ENCODE measurements at regions not wholly inside any gene's neighbourhood (a gene's known extent, or its start where the extent isn't known, plus 50 kb on each side); places are given as distances from the start of the nearest gene placed in this dataset.
A peak's percentile ranks its signal among the peaks of the same experiment; 100 is the strongest.

DNA sequence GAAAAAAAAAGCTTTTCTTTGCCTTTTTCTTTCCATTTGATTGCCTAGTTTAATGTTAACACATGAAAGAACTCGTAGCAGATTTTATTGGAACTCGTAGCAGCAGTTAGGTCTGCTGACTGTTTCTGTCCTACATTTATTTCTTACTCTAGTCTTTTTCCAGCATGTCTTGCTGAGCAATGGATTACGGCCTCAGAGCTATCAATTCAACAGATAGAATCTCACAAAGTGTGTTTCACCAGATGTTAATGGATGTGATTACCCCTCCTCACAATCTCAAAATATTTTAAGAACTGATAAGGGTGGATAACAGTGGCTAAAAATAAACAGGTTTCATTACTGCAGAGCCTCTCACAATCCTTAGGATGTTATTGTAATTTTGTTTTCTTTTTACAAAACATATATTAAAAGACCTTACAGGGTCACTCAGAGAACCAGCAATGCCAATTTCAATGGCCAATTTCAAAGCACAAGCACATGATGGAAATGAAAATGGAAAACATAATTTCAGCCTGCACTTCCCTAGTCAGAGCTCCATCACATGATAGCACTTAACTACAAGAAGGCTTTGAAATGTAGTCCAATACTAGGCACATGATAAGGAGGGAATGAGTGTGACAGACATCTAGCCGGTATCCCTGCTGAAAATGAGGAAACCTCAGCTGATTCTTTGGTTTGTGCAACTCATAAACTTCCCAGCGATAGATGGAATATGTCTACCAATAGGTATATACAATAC lies 838.1 kb upstream of the SEMA6D start:
- DNase-seq (ENCODE audit: low read depth), result no peak

DNA sequence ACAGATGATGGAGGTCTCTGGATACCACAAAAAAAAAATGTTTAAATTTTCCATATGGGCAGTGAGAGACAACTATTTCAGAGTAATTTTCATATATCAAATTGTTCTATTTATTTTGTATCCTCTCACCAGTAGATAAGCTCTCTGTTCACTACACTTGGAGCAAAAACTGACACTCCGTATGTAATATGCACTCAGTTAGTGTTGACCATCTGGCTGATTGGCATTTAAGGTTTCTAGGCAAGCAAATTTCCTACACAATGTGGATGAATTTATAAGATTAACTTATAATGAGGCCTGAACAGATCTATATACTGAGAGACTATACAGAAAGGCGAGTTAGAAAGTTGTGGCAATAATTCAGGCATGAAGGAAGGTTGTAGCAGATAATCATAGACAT lies 836.5 kb upstream of the SEMA6D start:
- no peak overlapping the region for H3K4me3 ChIP-seq (ENCODE audit: low read length)
- TF ChIP-seq, protein P1, sequence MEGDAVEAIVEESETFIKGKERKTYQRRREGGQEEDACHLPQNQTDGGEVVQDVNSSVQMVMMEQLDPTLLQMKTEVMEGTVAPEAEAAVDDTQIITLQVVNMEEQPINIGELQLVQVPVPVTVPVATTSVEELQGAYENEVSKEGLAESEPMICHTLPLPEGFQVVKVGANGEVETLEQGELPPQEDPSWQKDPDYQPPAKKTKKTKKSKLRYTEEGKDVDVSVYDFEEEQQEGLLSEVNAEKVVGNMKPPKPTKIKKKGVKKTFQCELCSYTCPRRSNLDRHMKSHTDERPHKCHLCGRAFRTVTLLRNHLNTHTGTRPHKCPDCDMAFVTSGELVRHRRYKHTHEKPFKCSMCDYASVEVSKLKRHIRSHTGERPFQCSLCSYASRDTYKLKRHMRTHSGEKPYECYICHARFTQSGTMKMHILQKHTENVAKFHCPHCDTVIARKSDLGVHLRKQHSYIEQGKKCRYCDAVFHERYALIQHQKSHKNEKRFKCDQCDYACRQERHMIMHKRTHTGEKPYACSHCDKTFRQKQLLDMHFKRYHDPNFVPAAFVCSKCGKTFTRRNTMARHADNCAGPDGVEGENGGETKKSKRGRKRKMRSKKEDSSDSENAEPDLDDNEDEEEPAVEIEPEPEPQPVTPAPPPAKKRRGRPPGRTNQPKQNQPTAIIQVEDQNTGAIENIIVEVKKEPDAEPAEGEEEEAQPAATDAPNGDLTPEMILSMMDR (conservative IDR thresholded peaks at IDR 0.05; ENCODE audit: low read length), result no peak

More for the DNA sequence above, 838.1 kb upstream of the SEMA6D start:
- no peak overlapping the region for H3K4me3 ChIP-seq (ENCODE audit: low read length)
- TF ChIP-seq, protein P1 (conservative IDR thresholded peaks at IDR 0.05; ENCODE audit: low read length), result no peak

GRCh38 chr15:46892621-46893160 lies 824.6 kb upstream of the SEMA6D start:
- TF ChIP-seq, protein P1 (conservative IDR thresholded peaks at IDR 0.05; ENCODE audit: low read length), result no peak
- no peak overlapping the region for H3K4me3 ChIP-seq (ENCODE audit: low read length)
- no peak for DNase-seq (ENCODE audit: low read depth)

More for the DNA sequence above, 836.5 kb upstream of the SEMA6D start:
- DNase-seq (ENCODE audit: low read depth), result no peak

DNA sequence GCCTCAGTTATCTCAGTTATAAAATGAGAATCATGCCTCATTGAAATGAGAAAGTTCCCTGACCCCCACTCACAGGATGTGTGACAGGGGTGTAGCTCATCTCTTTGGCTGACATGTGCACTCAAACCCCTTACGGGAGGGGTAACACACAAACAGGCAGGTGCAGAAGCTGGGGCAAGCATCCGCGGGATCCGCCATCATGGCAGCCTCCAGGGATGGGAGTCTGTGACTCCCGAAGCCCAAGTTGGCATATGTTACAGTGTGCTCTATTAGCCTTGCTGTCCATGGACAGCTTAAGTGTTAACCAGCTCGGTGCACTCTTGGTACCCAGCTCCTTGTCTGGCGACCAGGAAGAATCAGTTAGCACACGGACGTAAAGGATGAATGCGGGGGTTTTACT lies 822.7 kb upstream of the SEMA6D start:
- TF ChIP-seq, protein P1 (conservative IDR thresholded peaks at IDR 0.05; ENCODE audit: low read length), result no peak
- DNase-seq (ENCODE audit: low read depth), result no peak
- no peak overlapping the region for H3K4me3 ChIP-seq (ENCODE audit: low read length)

- no peak for DNase-seq (ENCODE audit: low read depth)
- TF ChIP-seq, protein P1 (conservative IDR thresholded peaks at IDR 0.05; ENCODE audit: low read length), result no peak
- no peak overlapping the region for H3K4me3 ChIP-seq (ENCODE audit: low read length)
Measured at GRCh38 chr15:46897266-46897665, 820.0 kb upstream of the SEMA6D start.

DNA sequence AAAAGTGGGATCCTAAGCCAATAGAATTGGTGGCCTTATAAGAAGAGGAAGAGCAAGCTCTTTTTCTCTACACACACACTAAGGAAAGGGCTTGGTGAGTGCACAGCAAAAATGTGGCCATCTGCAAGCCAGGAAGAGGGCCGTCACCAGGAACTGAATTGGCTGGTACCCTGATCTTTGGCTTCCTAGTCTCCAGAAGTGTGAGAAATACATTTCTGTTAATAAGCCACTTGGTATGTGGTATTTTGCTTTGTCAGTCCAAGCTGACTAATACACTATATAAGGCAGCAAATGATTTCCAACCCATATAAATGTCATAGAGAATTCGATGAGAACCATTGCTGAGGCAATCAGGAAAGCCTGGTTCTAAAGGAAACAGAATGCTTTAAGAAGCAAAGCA lies 816.3 kb upstream of the SEMA6D start:
- H3K4me3 ChIP-seq (ENCODE audit: low read length), result no peak overlapping the region
- TF ChIP-seq, protein P1 (conservative IDR thresholded peaks at IDR 0.05; ENCODE audit: low read length), result no peak
- peak; percentile 0 for DNase-seq (ENCODE audit: low read depth)

DNA sequence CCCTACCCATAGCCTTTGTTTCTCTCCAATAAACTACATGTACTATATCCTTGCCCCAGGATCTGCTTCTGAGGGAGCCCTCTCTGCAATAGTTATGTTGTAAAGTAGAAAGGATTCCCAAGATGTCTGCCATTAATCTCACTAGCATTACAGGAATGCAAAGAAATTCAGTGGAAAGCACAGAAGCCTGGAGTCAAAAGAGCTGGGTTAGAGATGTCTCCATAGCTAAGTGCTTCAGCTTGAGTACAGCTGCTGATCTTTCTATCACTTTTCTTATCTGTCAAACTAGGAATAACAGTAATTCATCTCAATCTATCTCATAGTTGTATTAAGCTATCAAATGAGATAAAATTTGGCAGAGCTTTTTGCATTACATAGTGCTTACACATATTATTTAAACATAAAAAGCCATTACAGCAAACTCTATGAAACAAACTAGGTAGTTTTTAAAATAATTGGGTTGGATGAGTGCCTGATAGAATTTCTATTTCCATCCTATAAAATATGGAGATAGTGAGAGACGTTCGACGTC lies 799.5 kb upstream of the SEMA6D start:
- no peak overlapping the region for H3K4me3 ChIP-seq (ENCODE audit: low read length)
- TF ChIP-seq, protein P1 (conservative IDR thresholded peaks at IDR 0.05; ENCODE audit: low read length), result no peak
- no peak for DNase-seq (ENCODE audit: low read depth)
